ENCODE measurements at regions not wholly inside any gene's neighbourhood (a gene's known extent, or its start where the extent isn't known, plus 50 kb on each side); places are given as distances from the start of the nearest gene placed in this dataset.

DNA sequence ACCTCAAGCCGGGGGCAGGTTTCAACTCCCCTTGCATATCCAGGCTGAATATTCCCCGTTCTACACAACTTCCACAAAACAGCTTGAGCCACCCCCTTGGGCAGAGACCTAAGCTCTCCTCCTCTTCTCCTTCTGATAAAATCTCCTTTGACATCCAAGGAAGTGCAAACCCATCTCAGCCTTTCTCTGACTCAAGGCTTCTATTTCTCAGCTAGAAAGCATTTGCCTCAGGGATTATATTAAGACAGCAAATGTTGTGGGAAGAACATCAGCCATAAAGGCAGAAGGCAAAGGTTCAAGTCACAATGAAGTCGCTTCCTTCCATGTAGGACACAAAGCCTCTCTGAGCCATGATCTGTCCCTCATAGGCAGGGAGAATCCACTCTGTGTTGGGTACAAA is 386.6 kb upstream of the ARID1B start:
- no peak overlapping the region for H3K27ac ChIP-seq (ENCODE audit: low read length)
- H3K9me2 ChIP-seq (ENCODE audit: insufficient read depth, low read length), result no peaks in the 10 kb centered on the region
- H3K9ac ChIP-seq (ENCODE audit: low read length), result no peak overlapping the region
- no peaks in the 10 kb centered on the region for H3K9me3 ChIP-seq (ENCODE audit: low read length)
- no peaks in the 10 kb centered on the region for H4K20me1 ChIP-seq (ENCODE audit: insufficient read depth)
- TF ChIP-seq, protein P1, sequence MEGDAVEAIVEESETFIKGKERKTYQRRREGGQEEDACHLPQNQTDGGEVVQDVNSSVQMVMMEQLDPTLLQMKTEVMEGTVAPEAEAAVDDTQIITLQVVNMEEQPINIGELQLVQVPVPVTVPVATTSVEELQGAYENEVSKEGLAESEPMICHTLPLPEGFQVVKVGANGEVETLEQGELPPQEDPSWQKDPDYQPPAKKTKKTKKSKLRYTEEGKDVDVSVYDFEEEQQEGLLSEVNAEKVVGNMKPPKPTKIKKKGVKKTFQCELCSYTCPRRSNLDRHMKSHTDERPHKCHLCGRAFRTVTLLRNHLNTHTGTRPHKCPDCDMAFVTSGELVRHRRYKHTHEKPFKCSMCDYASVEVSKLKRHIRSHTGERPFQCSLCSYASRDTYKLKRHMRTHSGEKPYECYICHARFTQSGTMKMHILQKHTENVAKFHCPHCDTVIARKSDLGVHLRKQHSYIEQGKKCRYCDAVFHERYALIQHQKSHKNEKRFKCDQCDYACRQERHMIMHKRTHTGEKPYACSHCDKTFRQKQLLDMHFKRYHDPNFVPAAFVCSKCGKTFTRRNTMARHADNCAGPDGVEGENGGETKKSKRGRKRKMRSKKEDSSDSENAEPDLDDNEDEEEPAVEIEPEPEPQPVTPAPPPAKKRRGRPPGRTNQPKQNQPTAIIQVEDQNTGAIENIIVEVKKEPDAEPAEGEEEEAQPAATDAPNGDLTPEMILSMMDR (IDR thresholded peaks at IDR 0.05; ENCODE audit: poor library complexity, severe bottlenecking), result no peak
- TF ChIP-seq, protein P2, sequence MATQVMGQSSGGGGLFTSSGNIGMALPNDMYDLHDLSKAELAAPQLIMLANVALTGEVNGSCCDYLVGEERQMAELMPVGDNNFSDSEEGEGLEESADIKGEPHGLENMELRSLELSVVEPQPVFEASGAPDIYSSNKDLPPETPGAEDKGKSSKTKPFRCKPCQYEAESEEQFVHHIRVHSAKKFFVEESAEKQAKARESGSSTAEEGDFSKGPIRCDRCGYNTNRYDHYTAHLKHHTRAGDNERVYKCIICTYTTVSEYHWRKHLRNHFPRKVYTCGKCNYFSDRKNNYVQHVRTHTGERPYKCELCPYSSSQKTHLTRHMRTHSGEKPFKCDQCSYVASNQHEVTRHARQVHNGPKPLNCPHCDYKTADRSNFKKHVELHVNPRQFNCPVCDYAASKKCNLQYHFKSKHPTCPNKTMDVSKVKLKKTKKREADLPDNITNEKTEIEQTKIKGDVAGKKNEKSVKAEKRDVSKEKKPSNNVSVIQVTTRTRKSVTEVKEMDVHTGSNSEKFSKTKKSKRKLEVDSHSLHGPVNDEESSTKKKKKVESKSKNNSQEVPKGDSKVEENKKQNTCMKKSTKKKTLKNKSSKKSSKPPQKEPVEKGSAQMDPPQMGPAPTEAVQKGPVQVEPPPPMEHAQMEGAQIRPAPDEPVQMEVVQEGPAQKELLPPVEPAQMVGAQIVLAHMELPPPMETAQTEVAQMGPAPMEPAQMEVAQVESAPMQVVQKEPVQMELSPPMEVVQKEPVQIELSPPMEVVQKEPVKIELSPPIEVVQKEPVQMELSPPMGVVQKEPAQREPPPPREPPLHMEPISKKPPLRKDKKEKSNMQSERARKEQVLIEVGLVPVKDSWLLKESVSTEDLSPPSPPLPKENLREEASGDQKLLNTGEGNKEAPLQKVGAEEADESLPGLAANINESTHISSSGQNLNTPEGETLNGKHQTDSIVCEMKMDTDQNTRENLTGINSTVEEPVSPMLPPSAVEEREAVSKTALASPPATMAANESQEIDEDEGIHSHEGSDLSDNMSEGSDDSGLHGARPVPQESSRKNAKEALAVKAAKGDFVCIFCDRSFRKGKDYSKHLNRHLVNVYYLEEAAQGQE (IDR thresholded peaks at IDR 0.05; ENCODE audit: borderline replicate concordance), result no peak
- no peak for TF ChIP-seq POLR2AphosphoS5 (IDR thresholded peaks at IDR 0.05)
- TF ChIP-seq EZH2 (IDR thresholded peaks at IDR 0.05; ENCODE audit: borderline replicate concordance, insufficient read depth, low read length, poor library complexity, severe bottlenecking), result no peak
- TF ChIP-seq MXI1 (conservative IDR thresholded peaks at IDR 0.05; ENCODE audit: poor library complexity, severe bottlenecking), result no peak
- no peaks in the 10 kb centered on the region for H3K79me2 ChIP-seq (replicated peaks; ENCODE audit: insufficient read depth, low read length)
- no peaks in the 10 kb centered on the region for H3F3A ChIP-seq (ENCODE audit: insufficient read depth, low read length, poor library complexity, severe bottlenecking)
- no peak overlapping the region for H3K4me3 ChIP-seq (ENCODE audit: low read length)
- H3K27me3 ChIP-seq (ENCODE audit: insufficient read depth, low read depth, low read length), result no peaks in the 10 kb centered on the region
- no peak overlapping the region for H2AFZ ChIP-seq (ENCODE audit: low read depth, low read length)
- H3K36me3 ChIP-seq (ENCODE audit: insufficient read depth, low read length), result no peaks in the 10 kb centered on the region
- H3K4me2 ChIP-seq (ENCODE audit: low read length), result no peak overlapping the region

DNA sequence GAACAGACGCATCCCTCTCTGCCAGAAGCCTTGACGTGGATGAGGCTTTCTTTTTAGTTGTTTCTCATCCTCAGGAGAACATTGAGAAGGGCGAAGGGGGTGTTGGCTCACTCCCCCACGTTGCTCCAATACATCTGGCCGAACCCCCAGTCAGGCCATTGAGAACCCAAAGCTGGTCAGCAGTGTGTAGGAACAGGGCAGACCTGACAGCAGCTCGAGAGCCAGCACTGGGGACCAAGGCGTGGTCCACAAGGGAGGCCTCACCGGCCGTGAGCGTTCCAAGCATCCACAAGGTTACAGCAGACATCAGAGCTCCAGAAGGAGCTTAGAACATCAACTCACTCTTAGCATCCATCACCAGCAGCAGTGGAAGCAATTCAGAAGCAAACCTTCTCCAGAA is 387.9 kb upstream of the ARID1B start:
- Histone ChIP-seq H4K20me1 (ENCODE audit: insufficient read depth) (no peaks in the 10 kb centered on the region), H3K9me2 (ENCODE audit: insufficient read depth, low read length) (no peaks in the 10 kb centered on the region), H2AFZ (ENCODE audit: low read depth, low read length) (no peak overlapping the region), H3K27me3 (ENCODE audit: insufficient read depth, low read depth, low read length) (no peaks in the 10 kb centered on the region), H3K9ac (ENCODE audit: low read length) (no peak overlapping the region), H3K9me3 (ENCODE audit: low read length) (no peaks in the 10 kb centered on the region), H3K4me3 (ENCODE audit: low read length) (no peak overlapping the region), H3K36me3 (ENCODE audit: insufficient read depth, low read length) (no peaks in the 10 kb centered on the region), H3F3A (ENCODE audit: insufficient read depth, low read length, poor library complexity, severe bottlenecking) (no peaks in the 10 kb centered on the region), H3K79me2 (replicated peaks; ENCODE audit: insufficient read depth, low read length) (no peaks in the 10 kb centered on the region), H3K4me2 (ENCODE audit: low read length) (no peak overlapping the region), H3K27ac (ENCODE audit: low read length) (no peak overlapping the region)
- TF ChIP-seq RAD21 (conservative IDR thresholded peaks at IDR 0.05), result no peak
- TF ChIP-seq, protein P1 (IDR thresholded peaks at IDR 0.05; ENCODE audit: poor library complexity, severe bottlenecking), result no peak
- TF ChIP-seq EP300 (conservative IDR thresholded peaks at IDR 0.05; ENCODE audit: poor library complexity, severe bottlenecking), result no peak
- TF ChIP-seq, protein P2 (IDR thresholded peaks at IDR 0.05; ENCODE audit: borderline replicate concordance), result no peak
- no peak for TF ChIP-seq TAF1 (IDR thresholded peaks at IDR 0.05; ENCODE audit: low read depth)
- no peak for TF ChIP-seq EZH2 (IDR thresholded peaks at IDR 0.05; ENCODE audit: borderline replicate concordance, insufficient read depth, low read length, poor library complexity, severe bottlenecking)
- TF ChIP-seq SMC3 (conservative IDR thresholded peaks at IDR 0.05; ENCODE audit: poor library complexity), result no peak
- no peak for TF ChIP-seq POLR2AphosphoS5 (IDR thresholded peaks at IDR 0.05)
- no peak for TF ChIP-seq MXI1 (conservative IDR thresholded peaks at IDR 0.05; ENCODE audit: poor library complexity, severe bottlenecking)

Data from neural cell (in vitro differentiated cells).